DND-41 (cell line): ENCODE measurements at regions not wholly inside any gene's neighbourhood (a gene's known extent, or its start where the extent isn't known, plus 50 kb on each side); places are given as distances from the start of the nearest gene placed in this dataset.

Experiments
- ATAC-seq: fragments of 200-7000 bp; cut with Tn5 transposase; 3 replicates; pipeline ENCODE4 v1.9.1; 2021; ENCODE audit warnings: low read depth; ENCODE audit not compliant: insufficient read depth
- DNase-seq: peaks from one replicate; pipeline ENCODE4 v3.0.0-alpha.2; 2020
- H2AFZ ChIP-seq: 2 replicates; pipeline ENCODE4 v1.6.0; 2012; ENCODE audit warnings: low read depth, low read length
- H3K27ac ChIP-seq: 2 replicates; pipeline ENCODE4 v1.5.1; 2012; ENCODE audit warnings: low read length, inconsistent platforms
- H3K27me3 ChIP-seq: fragments of 200-600 bp; sonication (generic); 2 replicates; pipeline ENCODE4 v1.6.0; 2012; ENCODE audit warnings: low read length, mild to moderate bottlenecking, inconsistent platforms; ENCODE audit not compliant: insufficient read depth, poor library complexity
- H3K36me3 ChIP-seq: 2 replicates; pipeline ENCODE4 v1.5.1; 2012; ENCODE audit warnings: low read length, inconsistent platforms; ENCODE audit not compliant: insufficient read depth
- H3K4me1 ChIP-seq: 2 replicates; pipeline ENCODE4 v1.5.1; 2012; ENCODE audit warnings: mild to moderate bottlenecking, low read length; ENCODE audit not compliant: insufficient read depth
- H3K4me2 ChIP-seq: 2 replicates; pipeline ENCODE4 v1.6.0; 2012; ENCODE audit warnings: mild to moderate bottlenecking, moderate library complexity, low read length, inconsistent platforms; ENCODE audit not compliant: insufficient read depth
- H3K4me3 ChIP-seq, 2 experiments: fragments of 200-600 bp in 1 of 2; shearing (Covaris generic) in 1 of 2; 2 replicates each; pipeline ENCODE4 v1.5.1; 2012 to 2016; ENCODE audit warnings: inconsistent platforms in 2 of 2, low read length in 2 of 2, mild to moderate bottlenecking in 2 of 2, low read depth in 1 of 2, moderate library complexity in 1 of 2
- H3K79me2 ChIP-seq: 2 replicates; pipeline ENCODE4 v1.6.0; 2012; ENCODE audit warnings: low read length, inconsistent platforms; ENCODE audit not compliant: insufficient read depth
- H3K9ac ChIP-seq: 2 replicates; pipeline ENCODE4 v1.6.0; 2012; ENCODE audit warnings: low read depth, mild to moderate bottlenecking, inconsistent platforms, low read length, moderate library complexity
- H3K9me3 ChIP-seq: 2 replicates; pipeline ENCODE4 v1.5.1; 2012; ENCODE audit warnings: low read length, moderate library complexity, mild to moderate bottlenecking, inconsistent platforms; ENCODE audit not compliant: insufficient read depth, severe bottlenecking
- H4K20me1 ChIP-seq: 2 replicates; pipeline ENCODE4 v1.6.0; 2012; ENCODE audit warnings: low read length; ENCODE audit not compliant: insufficient read depth
- CTCF ChIP-seq: IDR thresholded peaks from 2 replicates; pipeline ENCODE4 v1.5.1; 2012; ENCODE audit warnings: borderline replicate concordance, low read length, moderate library complexity, mild to moderate bottlenecking; ENCODE audit not compliant: poor library complexity, severe bottlenecking; ENCODE audit errors: extremely low read depth
- EZH2 ChIP-seq: IDR thresholded peaks from 3 replicates; pipeline ENCODE4 v1.6.1; 2012; ENCODE audit warnings: borderline replicate concordance, low read depth, mild to moderate bottlenecking, moderate library complexity, low read length, inconsistent platforms; ENCODE audit not compliant: severe bottlenecking

- no peaks in the 10 kb centered on the region for H3K4me1 ChIP-seq
- DNase-seq, result no peak
- no peaks in the 10 kb centered on the region for H4K20me1 ChIP-seq
- no peaks in the 10 kb centered on the region for H3K36me3 ChIP-seq
- no peaks in the 10 kb centered on the region for H3K79me2 ChIP-seq
- no peaks in the 10 kb centered on the region for H3K27me3 ChIP-seq
- H2AFZ ChIP-seq, result no peak overlapping the region
- H3K27ac ChIP-seq, result no peak overlapping the region
- no peak overlapping the region for H3K4me3 ChIP-seq
- H3K9me3 ChIP-seq, result no peaks in the 10 kb centered on the region
- H3K9ac ChIP-seq, result no peak overlapping the region
- TF ChIP-seq CTCF, result no peak
- TF ChIP-seq EZH2, result no peak
- ATAC-seq, result no peak
- no peak overlapping the region for H3K4me2 ChIP-seq
Observed at GRCh38 chr11:96969251-96969650, 579.4 kb downstream of the JRKL start.

GRCh38 chr11:96978751-96979150 lies 588.9 kb downstream of the JRKL start:
- Histone ChIP-seq H2AFZ (no peak overlapping the region), H4K20me1 (no peaks in the 10 kb centered on the region), H3K79me2 (no peaks in the 10 kb centered on the region), H3K9ac (no peak overlapping the region), H3K4me3 (no peak overlapping the region), H3K4me2 (no peak overlapping the region), H3K36me3 (no peaks in the 10 kb centered on the region), H3K27ac (no peak overlapping the region), H3K9me3 (no peaks in the 10 kb centered on the region), H3K27me3 (no peaks in the 10 kb centered on the region), H3K4me1 (no peaks in the 10 kb centered on the region)
- no peak for TF ChIP-seq CTCF
- TF ChIP-seq EZH2, result no peak
- DNase-seq (no peak), ATAC-seq (no peak)

GRCh38 chr11:96986516-96986915 lies 596.7 kb downstream of the JRKL start:
- Histone ChIP-seq H3K27ac (no peak overlapping the region), H3K4me2 (no peak overlapping the region), H3K9ac (no peak overlapping the region), H3K4me1 (no peaks in the 10 kb centered on the region), H3K79me2 (no peaks in the 10 kb centered on the region), H2AFZ (no peak overlapping the region), H3K4me3 (no peak overlapping the region), H3K9me3 (no peaks in the 10 kb centered on the region), H3K27me3 (no peaks in the 10 kb centered on the region), H4K20me1 (no peaks in the 10 kb centered on the region), H3K36me3 (no peaks in the 10 kb centered on the region)
- TF ChIP-seq EZH2, result no peak
- no peak for TF ChIP-seq CTCF
- no peak for ATAC-seq
- DNase-seq, result no peak

- H3K27me3 ChIP-seq, result no peaks in the 10 kb centered on the region
- no peak overlapping the region for H3K4me3 ChIP-seq
- no peaks in the 10 kb centered on the region for H3K4me1 ChIP-seq
- H3K9ac ChIP-seq, result no peak overlapping the region
- TF ChIP-seq CTCF (no peak), EZH2 (no peak)
- H3K9me3 ChIP-seq, result no peaks in the 10 kb centered on the region
- H4K20me1 ChIP-seq, result no peaks in the 10 kb centered on the region
- H3K27ac ChIP-seq, result no peak overlapping the region
- no peaks in the 10 kb centered on the region for H3K79me2 ChIP-seq
- H2AFZ ChIP-seq, result no peak overlapping the region
- ATAC-seq, result no peak
- H3K36me3 ChIP-seq, result no peaks in the 10 kb centered on the region
- DNase-seq, result no peak
- H3K4me2 ChIP-seq, result no peak overlapping the region
Observed at GRCh38 chr11:96990914-96991313, 601.1 kb downstream of the JRKL start.
